ENCODE measurements at regions not wholly inside any gene's neighbourhood (a gene's known extent, or its start where the extent isn't known, plus 50 kb on each side); places are given as distances from the start of the nearest gene placed in this dataset.
A peak's percentile ranks its signal among the peaks of the same experiment; 100 is the strongest.
"Not testable (repeated sequence)": the region's sequence is repeated elsewhere in the genome, so short reads cannot be mapped to it uniquely, and the experiment has no call there.

- no peak for DNase-seq (ENCODE audit: low read depth)
Observed at GRCh38 chr9:7481570-7481969, 318.0 kb downstream of the DMAC1 start.

DNA sequence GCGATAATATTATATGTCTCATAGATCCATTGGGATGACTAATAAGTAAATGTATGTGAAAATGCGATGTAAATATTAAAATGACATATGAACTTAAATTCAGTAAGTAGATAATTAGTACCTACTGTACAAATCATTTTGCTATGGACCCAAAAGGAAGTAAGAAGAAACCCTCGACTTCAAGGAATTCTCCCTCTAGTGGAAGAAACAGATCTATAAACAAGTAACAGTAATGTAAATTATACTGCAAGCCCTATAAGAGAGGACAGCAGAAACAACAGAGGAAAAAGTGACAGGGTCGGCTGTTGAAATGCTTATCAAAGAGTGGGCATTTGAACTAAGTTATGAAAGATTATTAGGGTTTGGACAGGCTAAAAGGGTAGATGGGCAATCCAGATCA, 320.3 kb downstream of the DMAC1 start:
- DNase-seq (ENCODE audit: low read depth), result no peak

GRCh38 chr9:7478646-7479045, 320.9 kb downstream of the DMAC1 start:
- no peak for DNase-seq (ENCODE audit: low read depth)

DNA sequence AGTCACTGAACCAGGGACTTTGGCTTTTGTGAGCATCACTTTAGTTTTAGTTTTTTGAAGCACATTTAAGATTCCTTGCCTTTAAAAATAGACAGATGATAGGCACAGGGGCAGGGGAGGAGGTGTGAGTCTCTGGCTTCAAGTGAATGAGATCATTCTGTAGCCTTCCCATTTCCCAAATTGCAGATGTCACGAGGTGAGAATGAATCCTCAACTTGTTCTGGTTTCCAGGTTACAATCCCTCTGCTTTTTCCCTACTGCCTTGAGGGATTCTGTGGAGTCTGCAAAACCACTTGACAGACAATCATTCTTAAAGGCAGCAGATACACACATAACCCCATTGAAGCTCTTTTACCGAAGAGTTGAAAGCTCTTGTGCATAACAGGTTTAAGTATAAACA, 332.4 kb downstream of the DMAC1 start:
- DNase-seq (ENCODE audit: low read depth), result no peak

DNA sequence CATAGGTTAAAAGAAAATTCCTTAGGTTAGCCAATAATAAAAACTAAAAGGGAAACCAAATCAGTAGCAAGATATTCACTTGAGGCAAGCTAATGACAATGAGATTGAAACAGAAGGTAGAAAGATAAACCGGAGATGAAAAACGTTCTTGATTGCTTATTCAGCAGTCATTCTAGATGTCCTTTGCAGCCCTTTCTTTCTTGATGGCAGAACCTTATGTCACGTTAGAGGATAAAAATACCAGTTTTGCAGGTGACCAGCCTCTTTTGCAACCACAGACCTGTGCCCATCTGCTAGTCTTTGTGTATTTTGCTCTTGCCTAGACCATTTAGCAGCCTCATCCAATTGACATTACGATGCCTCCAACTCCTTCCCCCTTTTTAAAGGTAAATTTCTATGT, 337.8 kb downstream of the DMAC1 start:
- no peak for DNase-seq (ENCODE audit: low read depth)

GRCh38 chr9:7456793-7457530, 342.6 kb downstream of the DMAC1 start:
- DNase-seq (ENCODE audit: low read depth), result no peak

- DNase-seq (ENCODE audit: low read depth), result no peak
Observed at GRCh38 chr9:7456377-7456776, 343.2 kb downstream of the DMAC1 start.

DNA sequence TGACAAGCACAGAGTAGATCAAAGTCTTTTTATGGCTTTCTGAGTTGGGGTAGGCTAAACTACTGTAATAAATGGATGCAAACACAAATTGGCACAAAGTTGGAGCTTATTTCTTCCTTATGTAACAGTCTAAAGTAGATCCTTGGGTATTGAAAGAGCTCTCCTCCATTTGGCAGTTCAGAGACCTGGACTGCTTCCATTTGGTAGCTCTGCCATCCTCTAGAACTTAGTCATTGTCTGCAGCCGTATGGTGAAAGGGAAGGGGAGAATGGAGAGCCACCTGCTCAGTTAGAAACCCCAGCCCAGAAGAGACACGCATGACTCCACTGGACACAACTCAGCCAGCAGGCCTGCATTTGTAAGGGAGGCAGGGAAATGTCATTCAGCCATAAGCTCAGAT, 345.0 kb downstream of the DMAC1 start:
- peak; percentile 2 for DNase-seq (ENCODE audit: low read depth)

- DNase-seq (ENCODE audit: low read depth), result peak; percentile 4
Observed at GRCh38 chr9:7452378-7452777, 347.2 kb downstream of the DMAC1 start.

DNA sequence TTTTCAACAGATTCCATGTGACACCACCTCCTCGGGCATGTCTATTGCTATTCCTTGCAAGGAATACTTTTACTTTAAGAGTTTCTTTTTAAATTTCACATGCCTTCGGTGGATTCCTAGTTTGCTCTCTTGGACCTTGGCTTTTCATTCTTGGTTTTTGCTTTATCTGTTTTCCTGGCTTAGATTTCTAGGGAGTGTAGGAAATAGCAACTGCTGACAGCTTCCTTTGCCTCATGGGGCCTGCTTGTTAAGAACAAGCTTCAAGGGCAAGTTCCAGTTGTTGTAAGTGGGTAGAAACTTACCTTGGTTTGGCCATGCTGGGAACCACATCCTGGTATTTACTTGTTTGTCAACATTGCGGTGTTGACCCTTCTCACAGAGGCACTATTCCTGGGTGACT, 348.5 kb downstream of the DMAC1 start:
- DNase-seq (ENCODE audit: low read depth), result no peak

- DNase-seq (ENCODE audit: low read depth), result no peak
Observed at GRCh38 chr9:7443541-7443940, 356.0 kb downstream of the DMAC1 start.

- peak; percentile 30 for DNase-seq (ENCODE audit: low read depth)
Observed at GRCh38 chr9:7439355-7439995, 360.1 kb downstream of the DMAC1 start.

- DNase-seq (ENCODE audit: low read depth), result no peak
Observed at GRCh38 chr9:7436754-7437153, 362.8 kb downstream of the DMAC1 start.

DNA sequence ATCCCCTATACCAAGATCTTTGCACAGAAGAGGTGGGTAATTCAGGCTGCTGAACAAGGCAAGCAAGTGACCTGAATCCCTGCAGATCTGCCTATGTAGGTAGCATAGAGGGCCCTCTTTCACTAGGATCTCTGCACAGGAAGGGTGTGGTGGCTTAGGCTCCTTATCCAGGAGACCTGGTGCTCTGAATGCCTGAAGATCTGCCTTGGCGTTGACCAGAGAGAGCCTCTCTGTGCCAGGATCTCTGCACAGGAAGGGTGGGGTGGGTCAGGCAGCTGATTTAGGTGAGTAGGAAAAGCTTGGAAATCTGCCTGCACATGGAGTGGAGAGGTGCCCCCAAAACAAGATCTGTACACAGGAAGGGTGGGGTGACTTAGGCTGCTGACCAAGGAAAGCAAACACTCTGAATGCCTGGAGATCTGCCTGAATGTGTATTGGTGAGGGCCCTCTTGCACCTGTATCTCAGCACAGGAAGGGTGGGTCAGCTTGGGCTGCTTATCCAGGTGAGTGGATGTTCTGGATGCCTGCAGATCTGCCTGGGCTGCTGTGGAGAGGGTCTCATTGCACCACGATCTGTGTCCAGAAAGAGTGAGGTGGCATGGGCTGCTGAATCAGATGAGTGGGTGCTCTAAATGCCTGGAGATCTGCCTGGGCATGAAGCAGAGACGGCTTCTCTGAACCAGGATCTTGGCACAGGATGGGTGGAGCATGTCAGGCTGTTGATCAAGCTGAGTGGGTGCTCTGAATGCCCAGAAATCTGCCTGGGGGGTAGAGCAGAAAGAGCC, 365.9 kb downstream of the DMAC1 start:
- DNase-seq (ENCODE audit: low read depth), result no peak

GRCh38 chr9:7432989-7433388, 366.6 kb downstream of the DMAC1 start:
- no peak for DNase-seq (ENCODE audit: low read depth)

GRCh38 chr9:7417397-7417796, 382.2 kb downstream of the DMAC1 start:
- not testable (repeated sequence) for DNase-seq (ENCODE audit: low read depth)

DNA sequence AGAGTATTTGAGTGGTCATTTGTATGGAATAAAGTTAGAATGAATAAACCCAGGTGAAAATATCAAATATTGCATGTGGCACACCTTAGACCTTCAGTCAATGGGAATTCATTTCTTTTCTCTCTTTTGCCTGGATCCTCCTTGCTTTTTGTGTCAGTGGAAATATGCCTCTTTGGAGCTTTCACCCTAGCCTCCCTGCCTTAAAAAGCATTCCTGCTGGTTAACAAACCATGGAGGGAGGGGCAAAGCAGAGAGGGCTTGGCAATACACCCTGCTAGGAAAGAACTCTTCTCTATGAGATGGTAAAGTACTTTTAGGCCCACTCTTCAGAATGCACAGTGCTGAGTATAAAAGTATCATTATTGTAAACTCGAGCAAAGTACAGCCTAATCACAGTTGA, 383.7 kb downstream of the DMAC1 start:
- DNase-seq (ENCODE audit: low read depth), result no peak

DNA sequence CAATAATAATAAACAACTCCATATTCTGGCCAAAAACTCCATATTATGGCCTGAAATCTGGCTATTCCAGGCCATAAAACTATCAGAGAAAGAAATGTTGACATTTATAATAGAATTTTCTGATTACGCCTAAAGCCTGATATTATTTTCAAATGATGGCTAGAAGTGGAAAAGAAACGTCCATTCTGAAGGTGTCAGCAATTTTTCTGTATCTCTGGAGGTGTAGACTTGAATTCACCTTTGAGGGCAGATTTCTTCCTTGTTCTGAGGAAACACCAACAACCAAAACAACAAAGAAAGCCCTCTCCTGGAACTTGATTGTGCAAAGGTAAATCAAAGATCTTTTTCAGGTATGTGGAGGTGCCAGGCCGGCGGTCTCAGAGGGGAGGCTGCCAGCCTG, 390.7 kb downstream of the DMAC1 start:
- DNase-seq (ENCODE audit: low read depth), result no peak

GRCh38 chr9:7407246-7407645, 392.3 kb downstream of the DMAC1 start:
- no peak for DNase-seq (ENCODE audit: low read depth)

DNA sequence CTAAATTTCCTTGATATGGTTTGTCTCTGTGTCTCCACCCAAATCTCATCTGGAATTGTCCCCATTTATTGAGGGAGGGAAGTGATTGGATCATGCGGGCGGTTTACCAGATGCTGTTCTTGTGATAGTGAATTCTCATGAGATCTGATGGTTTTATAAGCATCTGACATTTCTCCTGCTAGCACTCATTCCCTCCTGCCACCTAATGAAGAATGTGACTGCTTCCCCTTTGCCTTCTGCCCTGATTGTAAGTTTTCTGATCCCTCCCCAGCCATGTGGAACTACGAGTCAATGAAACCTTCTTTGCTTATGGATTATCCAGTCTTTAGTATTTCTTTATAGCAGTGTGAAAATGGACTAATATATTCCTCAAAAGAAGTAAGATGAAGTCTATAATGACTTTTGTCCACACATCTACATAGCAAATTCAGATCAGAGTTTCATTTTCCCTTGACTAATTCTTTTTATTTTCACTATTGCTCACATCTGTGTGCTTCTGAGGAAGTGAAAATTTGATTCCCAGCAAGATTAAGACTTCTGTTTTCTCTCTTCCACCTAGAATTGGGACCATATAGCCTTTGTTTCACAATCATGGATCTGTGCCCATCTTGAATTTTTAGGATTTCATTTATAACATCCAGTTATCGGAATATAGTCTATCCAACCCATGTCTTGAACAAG, 393.5 kb downstream of the DMAC1 start:
- DNase-seq (ENCODE audit: low read depth), result no peak

GRCh38 chr9:7403839-7404487, 395.6 kb downstream of the DMAC1 start:
- peak; percentile 1 for DNase-seq (ENCODE audit: low read depth)
